Suppressor macrophage treated with lipopolysaccharide for 1 hour (primary cell): ENCODE measurements at regions not wholly inside any gene's neighbourhood (a gene's known extent, or its start where the extent isn't known, plus 50 kb on each side); places are given as distances from the start of the nearest gene placed in this dataset.

Experiments used
- DNase-seq, 3 donors: peaks; one replicate each; pipeline ENCODE4 v3.0.0-alpha.2; 2020 to 2022

- DNase-seq, result no peak
These were observed 135.4 kb upstream of the RGMB start for GRCh38 chr5:98638111-98638510.

GRCh38 chr5:98638701-98639100, 134.8 kb upstream of the RGMB start:
- DNase-seq, result no peak

GRCh38 chr5:98639274-98639673, 134.2 kb upstream of the RGMB start:
- no peak for DNase-seq

DNA sequence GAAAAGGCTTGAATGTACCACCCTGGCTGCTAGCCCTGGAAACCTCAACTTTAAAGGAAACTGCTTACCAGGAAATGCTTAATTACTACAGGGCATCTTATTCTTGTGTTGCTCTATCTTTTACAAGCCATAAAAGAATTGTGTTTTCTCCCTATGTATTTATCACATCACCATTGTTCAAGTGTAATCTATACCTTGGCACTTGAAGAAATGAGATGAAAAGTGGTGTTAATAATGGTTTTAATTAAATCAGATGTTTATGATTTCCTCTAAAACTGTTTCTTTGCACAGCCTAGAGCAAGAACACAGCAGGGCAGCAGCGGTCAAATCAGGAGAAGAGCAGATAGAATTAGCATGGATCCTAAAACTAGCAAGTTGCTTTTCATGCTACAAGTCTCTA, 131.8 kb upstream of the RGMB start:
- no peak for DNase-seq

DNA sequence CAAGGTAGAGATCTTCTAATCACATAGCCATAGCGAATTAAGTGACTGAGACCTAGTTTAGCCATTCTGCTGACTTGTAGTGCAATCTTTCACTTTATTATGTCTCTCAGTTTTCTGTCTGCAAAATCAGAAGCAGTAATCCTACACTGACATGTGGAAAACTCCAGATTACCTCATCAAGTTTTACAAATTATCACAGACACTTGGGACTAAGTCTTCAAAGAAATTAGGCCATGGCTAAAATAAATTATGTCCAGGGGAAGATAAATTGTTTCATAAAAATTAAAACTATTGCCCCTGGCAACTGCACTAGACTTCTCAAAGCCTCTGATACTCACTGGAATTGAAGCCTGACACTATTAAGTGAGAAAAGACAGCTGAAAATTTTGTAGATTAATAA, 129.9 kb upstream of the RGMB start:
- no peak for DNase-seq

GRCh38 chr5:98651715-98652114, 121.7 kb upstream of the RGMB start:
- DNase-seq, result no peak

- DNase-seq, result no peak
These were observed 117.2 kb upstream of the RGMB start for GRCh38 chr5:98656125-98656795.

DNA sequence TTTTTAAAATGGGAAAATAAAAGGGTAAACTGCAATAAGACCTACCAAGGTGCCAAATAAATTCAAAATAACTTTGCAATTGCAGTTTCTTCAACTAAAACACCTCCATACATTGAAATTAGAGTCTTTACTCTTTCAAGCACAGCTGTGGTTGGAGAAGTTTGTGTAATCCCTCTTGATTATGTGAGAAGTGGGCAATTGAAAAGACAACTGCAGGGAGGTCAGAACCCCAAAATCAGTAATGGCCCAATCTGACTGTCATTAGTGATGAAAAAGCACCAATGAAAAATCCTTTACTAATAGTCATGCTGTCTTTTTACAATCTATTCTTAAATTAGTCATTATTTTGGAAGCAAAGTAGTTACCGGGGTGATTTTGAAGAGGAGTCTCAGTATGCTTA, 116.7 kb upstream of the RGMB start:
- no peak for DNase-seq

- DNase-seq, result no peak
These were observed 115.9 kb upstream of the RGMB start for GRCh38 chr5:98657559-98657958.

DNA sequence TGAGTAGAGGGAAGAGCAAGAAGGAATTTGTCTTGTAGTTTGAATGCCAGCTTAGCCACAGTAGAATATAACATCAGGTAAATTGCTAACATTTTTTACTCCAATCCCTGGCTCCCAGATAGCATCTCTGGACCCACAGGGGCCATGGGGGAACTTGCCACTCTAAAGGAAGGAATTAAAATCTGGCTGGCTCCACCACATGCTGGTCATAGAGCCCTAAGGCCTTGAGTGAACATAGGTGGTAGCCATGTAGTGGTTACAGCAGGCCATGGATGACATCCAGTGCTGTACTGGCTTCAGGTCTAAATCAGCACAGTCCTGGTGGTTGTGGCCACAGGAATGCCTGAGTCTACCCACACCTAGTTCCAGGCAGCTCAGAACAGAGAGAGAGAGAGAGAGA, 109.9 kb upstream of the RGMB start:
- no peak for DNase-seq

DNA sequence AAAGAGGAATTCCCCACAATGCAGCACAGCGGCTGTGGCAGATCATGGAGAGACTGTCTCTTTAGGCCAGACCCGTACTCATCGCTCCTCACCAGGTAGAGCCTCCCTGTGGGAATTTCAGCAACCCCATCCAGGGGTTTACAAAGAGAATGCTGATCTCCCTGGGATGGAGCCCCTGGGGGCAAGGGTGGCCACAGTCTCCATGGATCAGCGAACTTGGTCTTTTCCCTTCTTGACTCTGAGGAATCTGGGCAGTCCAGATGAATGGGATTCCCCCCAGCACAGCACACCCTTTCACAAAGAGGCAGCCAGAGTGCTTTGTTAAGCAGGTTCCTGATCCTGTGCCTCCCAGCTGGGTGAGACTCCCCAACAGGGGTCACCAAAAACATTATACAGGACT, 108.7 kb upstream of the RGMB start:
- no peak for DNase-seq

- DNase-seq, result no peak
These were observed 93.5 kb upstream of the RGMB start for GRCh38 chr5:98679963-98680362.

GRCh38 chr5:98690002-98690401, 83.5 kb upstream of the RGMB start:
- DNase-seq, result no peak

DNA sequence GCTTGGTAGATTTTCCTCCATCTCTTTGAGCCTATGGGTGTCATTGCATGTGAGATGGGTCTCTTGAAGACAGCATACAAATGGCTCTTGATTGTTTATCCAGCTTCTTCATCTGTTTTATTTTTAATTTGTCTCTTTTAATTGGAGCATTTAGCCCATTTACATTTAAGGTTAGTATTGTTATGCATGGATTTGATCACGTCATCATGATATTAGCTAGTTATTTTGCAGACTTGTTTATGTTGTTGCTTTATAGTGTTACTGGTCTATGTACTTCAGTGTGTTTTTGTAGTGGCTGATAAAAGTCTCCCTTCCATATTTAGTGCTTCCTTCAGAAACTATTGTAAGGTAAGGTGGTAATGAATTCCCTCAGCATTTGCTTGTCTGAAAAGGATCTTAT, 78.6 kb upstream of the RGMB start:
- DNase-seq, result no peak

GRCh38 chr5:98698359-98698758, 75.1 kb upstream of the RGMB start:
- no peak for DNase-seq

DNA sequence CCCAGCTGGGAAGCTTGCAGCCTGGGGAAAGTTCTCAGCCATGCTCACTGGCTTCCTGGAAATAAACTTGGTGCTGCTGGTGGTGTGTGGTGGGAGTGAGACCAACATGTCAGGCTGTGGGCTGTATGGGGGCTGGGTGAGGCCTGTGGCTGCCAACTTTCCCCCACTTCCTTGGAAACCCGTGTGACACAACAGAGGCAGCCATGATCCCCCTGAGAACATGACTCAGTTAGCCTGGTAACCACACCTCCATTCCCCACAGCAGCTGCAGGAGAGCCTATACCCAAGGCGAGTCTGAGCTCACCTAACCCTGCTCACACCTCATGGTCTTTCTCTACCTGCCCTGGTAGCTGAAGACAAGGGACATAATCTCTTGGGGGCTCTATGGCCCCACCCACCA, 72.7 kb upstream of the RGMB start:
- no peak for DNase-seq

DNA sequence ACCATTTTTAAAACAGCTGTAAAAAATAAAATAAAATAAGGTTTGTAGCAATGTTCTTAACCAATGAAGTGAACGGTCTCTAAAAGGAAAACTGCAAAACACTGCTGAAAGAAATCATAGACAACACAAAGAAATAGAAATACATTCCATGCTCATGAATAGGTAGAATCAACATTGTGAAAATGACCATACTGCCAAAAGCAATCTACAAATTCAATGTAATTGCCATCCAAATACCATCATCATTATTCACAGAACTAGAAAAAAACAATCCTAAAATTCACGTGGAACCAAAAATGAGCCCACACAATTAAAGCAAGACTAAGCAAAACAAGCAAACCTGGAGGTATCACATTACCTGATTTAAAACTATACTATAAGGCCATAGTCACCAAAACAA, 67.6 kb upstream of the RGMB start:
- DNase-seq, result no peak

DNA sequence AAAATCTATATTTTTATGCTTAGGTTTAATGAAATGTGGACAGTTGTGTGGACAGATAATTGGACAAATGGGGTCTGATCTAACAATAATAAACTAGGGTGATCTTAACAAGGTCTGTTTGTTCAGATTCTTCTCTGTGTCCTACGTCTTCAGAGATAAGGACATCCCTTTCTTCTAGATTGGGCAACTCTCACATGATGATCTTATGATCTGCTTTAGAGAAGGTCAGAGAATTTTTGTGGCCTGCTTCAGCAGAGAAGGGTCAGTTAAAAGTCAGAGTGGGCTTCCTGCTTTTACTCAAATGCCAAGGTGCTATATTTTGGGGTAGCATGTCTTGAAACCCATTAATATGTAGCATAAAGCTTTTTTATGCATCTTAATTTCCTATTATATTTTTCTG, 63.8 kb upstream of the RGMB start:
- no peak for DNase-seq

DNA sequence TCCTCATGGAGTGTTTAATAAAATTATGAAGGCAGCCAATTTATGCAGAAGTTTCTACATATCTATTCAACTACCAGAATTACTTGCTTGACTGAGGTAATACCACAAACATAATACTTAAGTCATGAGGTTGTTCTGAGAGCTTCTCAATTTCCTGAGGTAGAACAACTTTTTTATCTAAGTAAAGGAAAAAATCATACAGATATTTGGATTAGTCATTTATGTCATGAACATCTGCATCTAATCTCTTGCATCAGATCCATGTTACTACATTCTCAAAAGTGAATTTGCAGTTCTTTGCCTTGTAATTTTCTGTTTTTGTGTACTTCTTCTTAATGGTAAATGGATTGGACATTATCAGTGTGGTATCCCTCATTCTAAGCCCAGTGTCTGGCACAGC, 60.4 kb upstream of the RGMB start:
- DNase-seq, result no peak

DNA sequence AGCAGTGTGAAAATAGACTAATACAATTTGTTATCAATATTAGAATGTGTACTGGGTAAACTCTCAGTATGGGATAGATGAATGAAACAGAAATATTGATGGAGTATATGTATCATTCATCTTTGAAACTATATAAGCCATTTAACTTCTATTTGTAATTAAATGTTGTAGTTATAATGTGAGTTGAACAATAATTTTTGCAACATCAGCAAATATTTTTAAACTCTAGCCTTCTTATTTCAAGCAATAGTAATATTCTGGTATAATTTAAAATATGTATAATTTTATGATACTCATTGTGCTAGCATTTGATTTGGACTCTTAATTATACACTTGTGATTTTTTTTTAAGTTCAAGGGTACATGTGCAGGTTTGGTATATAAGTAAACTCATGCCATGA, 59.6 kb upstream of the RGMB start:
- no peak for DNase-seq

DNA sequence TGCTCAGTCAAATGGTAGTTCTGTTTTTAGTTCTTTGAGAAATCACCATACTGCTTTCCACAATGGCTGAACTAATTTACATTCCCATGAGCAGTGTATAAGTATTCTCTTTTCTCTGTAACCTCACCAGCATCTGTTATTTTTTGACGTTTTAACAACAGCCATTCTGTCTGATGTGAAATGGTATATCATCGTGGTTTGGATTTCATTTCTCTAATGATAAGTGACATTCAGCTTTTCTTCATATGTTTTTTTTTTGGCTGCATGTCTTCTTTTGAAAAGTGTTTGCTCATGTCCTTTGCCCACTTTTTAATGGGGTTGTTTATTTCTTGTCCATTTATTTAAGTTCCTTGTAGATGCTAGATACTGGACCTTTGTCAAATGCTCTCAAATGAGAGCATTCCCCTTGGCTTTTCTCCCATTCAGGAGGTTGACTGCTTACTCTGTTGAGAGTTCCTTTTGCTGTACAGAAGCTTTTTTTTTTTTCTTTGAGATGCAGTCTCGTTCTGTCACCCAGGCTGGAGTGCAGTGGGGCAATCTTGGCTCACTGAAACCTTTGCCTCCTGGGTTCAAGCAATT, 58.7 kb upstream of the RGMB start:
- DNase-seq, result no peak

GRCh38 chr5:98721231-98721928, 52.1 kb upstream of the RGMB start:
- DNase-seq, result no peak

- no peak for DNase-seq
These were observed 51.3 kb upstream of the RGMB start for GRCh38 chr5:98722188-98722587.

DNA sequence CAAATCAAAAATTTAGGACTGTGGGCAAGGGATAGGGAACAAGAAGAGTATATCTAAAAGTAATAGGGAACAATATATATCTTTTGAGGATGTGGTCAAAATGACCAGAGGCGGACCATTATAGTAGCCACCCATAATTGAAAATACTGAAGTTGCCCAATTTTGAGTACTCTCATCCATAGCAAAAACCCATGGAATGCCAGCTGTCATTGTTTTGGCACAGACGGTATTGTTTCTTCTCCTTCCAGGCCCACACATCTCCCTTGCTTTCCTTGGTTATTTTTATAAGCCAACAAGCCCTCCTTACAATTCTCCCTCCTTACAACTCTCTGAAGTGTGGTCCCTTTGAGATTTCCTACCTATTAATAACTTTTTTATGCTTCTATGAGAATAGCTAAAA, 50.4 kb upstream of the RGMB start:
- DNase-seq, result no peak
